GM21526 (cell line): ENCODE measurements at regions not wholly inside any gene's neighbourhood (a gene's known extent, or its start where the extent isn't known, plus 50 kb on each side); places are given as distances from the start of the nearest gene placed in this dataset.
A peak's percentile ranks its signal among the peaks of the same experiment; 100 is the strongest.

Experiments
- ATAC-seq: cut with Tn5 transposase; IDR thresholded peaks from one replicate; pipeline ENCODE4 v1.9.1; 2021; ENCODE audit warnings: moderate library complexity; ENCODE audit not compliant: unreplicated experiment, low FRiP score

DNA sequence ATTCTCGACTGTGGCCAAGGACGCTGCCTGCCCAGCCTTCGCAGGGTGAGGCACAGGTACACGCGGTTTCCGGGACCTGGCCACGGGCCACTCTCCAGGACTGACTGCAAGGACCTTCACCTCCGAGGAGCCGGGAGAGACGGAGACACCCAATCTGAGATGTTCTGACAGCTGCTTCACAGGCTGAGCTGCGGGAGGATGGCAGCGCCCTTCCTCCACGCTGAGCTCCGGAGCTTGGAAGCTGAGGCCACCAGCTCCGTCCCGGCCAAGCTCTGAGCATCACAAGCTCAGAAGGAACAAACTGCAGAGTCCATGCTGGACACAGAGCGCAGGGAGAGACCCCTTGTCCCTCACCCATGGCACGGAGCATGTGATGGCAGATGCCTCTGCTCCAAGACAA, 71.1 kb upstream of the CTDP1 start:
- ATAC-seq: no peak

DNA sequence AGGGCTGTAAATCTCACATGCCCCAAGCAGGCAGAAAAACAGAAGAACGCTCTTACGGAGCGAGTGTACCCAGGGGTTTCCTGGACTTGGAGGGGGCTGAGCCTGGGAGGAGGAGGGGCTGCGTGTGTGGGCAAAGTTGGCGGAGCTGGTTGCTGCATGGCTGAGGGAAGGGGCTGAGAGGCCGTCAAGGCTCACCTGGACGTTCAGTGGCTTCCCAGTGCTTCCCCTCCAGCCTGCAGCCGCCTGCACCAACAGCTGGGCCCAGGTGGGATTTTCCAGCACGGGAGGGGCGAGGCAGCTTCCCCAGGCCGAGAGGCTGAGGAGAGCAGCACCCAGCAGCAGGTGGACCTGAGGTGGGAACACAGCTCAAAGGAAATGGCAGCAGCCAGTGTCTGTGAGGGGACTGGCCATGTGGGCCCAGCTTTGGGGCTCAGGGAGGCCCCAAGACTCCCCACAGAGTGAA, 70.6 kb upstream of the CTDP1 start:
- no peak for ATAC-seq

DNA sequence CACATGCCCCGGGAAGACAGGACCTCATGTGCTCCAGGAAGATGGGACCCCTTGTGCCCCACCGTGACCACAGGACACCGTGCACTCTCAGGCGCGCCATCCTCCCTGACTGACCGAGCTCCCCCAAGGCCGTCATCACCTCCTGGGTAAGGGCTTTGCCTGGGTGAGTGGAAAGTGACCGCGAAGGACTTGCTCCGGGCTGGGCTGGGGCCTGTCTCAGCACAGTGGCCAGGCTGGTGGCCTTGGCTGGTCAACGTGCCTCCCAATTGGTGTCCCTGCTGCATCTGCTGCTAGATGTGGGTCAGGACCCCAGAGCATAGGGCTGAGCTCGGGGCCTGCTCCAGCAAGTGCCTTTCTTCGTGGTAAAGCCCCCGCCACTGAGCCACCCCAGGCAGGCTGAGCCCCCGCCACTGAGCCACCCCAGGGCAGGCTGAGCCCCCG, 69.7 kb upstream of the CTDP1 start:
- no peak for ATAC-seq

DNA sequence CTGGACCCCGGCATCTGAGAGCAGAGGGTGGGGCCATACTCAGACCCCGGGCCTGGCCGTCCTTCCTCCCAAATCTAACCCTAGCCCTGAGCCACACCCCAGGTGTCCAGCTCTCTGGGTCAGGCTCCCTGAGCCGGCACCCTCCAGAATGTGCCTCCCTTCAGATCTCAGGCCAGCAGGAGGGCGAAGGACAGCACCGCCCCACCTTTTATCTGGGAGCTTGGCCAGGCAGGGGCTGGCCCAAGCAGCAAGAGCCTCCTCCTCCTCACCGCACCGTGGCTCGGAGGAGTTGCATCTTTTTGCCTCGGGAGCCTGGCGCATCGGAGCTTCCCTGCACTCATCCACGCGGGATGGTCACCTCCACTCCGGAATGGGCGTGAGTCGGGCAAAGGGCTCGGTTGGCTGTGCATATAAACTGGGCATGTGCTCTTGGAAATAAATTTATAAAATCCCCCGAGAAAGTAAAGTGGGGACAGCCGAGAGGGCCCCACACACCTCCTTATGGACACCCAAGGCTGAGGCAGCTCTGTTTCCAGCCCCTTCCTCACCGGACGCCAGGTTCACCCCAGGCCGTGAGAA, 69.1 kb upstream of the CTDP1 start:
- no peak for ATAC-seq

DNA sequence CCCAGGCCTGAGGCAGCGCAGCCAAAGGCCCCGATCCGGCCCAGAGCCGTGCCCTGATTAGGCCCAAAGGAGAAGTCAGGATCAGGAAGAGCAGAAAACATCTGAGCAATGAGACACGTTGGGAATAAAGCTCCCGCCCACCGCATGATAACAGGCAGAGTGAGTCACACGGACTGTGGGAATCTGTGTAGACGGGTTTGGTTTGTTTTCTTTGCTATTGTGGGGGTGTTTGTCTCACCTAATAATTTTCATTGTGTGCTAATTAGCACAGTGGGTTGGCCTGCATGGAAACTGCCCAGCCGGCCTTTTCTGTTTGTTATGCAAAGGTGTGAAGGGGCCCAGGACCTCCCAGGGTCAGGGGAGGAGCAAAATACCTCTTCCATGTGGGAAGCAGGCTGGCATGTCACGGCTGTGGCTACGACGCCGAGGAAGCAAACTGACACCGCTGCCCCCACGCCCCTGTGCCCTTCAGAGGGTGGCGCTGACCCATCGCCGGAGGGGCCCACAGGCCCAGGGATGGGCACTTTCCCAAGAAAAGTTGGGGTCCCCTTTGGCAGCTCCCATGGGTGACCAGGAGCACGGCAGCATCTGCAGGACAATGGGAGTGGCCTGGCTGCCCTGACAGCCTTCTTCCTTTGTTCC, 68.4 kb upstream of the CTDP1 start:
- no peak for ATAC-seq

DNA sequence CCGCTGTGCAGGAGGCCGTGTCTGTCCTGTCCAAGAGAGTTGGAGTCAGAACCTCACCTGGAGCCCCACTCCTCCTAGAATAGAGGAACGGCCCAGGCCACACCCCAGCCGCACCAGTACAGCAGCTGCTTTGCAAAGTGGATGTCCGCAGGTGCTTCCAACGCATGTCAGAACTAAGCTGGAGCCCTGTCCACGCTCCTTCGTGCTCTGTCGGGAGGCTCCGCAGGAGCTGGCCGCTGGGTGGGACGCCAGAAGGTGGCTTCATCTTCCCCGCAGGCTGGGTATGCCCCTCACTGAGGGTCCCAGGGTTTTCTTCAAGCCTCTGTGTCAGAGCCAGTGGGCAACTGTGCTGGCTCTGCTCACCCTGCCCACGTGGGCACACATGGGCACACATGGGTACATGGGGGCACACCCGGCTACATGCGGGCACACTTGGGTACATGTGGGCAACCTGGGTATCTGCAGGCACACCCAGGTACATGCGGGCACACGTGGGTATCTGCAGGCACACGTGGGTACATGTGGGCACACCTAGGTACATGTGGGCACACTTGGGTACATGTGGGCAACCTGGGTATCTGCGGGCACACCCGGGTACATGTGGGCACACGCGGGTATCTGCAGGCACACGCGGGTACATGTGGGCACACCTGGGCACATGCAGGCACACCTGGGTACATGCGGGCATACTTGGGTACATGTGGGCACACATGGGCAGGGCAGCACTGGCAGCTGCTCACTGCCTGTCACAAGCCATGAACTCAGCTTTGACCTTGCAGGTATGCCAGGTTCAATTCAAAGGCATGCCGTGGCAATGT, 67.1 kb upstream of the CTDP1 start:
- ATAC-seq: no peak

DNA sequence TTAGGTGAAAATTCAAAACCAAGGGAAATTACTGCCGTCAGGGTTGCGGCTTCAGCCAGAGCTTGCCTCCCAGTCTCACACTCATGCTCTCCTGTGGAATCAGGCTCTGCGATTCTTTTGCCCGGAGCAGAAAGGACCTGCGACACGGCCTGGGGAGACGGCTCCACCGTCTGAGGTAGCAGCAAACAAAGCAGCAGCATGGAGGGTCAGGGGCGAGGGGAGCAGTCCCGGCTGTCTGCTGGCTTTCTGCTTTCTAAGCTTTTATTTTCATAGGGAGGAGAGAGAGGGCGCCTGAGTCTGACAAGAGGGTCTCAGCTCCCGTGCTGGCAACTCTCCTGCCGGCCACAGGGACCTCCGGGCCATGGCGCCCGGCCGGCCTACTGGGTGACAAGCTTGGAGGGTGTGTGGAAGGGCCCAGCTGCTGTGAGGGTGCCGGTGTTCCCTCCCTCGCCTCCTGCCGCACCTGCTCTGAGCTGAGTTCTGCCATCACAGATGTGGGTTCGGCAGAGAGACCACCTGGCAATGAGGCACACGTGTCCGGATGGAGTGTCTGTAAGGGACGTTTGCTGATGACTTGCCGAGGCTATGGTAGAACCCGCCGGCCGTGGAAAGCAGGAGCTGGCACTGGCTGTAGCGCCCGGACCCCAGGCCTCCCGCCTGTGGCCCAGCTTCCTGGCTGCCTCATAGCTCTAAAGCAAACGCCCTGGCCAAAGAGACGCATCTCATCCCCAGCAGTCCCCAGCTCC, 66.2 kb upstream of the CTDP1 start:
- ATAC-seq: no peak

DNA sequence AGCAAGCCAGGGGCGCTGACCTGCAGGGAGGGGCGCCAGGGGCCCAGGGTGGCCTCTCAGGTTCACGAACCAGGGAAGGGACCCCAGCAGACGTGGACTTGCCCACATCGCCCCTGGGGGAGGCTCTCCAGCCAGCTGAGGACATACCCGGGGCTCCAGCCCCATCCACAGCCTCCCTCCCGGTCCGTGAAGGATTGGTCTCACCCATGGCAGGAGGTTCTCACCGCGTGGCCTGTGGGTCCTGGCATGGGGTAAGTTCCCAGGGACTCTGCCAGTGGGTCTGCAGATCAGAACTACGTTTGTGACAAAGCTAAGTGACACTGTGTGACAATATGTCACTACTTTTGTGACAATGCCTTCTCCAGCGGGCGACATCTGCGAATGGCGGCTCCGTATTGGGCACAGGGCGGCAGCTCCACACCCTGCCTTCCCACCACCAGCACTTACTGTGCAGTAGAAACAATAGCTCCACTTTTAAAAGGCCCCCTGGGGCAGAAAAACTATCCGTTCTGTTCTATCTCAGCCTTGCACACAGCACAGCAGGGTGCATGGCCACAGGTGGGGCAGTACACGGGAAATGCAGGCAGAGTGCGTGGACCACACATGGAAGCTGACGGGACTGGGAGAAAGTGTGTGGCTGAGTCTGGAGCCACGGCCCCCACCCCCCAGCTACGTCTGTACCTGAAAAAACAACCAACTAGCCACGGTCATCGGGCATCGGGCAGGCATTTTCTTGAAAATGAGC, 65.2 kb upstream of the CTDP1 start:
- ATAC-seq: no peak

DNA sequence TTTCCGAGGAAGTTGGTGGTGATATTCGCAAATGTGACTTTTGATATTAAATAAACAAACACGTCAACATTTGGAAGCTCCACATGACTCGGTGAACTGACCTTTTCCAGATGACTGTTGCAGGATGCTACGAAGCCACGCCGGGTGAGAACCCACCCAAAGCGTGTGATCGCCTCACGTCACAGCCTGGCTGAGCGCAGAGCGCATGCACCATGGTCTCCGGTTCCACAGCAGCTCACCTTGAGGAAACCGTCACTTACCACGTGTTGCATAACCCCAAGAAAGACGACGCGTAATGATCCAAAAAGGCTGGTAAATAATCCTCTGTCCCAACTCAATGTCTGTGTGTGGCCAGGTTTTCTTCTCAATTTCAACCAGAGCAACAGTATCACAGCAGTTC, 64.5 kb upstream of the CTDP1 start:
- ATAC-seq: no peak

DNA sequence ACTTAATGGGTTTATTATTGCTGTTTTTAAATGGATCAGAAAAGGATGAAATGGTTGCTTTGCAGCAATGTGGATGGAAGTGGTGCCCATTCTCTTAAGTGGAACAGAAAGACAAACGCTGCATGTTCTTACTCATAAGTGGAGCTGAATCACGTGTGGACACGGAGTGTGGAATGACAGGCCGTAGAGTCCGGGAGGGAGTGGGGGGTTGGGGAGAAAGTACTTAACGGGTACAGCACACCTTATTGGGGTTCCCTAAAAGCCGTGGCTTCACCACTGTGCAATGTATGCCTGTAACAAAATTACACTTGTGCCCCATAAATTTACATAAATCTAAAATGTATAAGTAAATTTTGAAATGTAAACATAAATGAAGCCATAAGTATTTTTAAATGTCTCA, 64.0 kb upstream of the CTDP1 start:
- no peak for ATAC-seq

DNA sequence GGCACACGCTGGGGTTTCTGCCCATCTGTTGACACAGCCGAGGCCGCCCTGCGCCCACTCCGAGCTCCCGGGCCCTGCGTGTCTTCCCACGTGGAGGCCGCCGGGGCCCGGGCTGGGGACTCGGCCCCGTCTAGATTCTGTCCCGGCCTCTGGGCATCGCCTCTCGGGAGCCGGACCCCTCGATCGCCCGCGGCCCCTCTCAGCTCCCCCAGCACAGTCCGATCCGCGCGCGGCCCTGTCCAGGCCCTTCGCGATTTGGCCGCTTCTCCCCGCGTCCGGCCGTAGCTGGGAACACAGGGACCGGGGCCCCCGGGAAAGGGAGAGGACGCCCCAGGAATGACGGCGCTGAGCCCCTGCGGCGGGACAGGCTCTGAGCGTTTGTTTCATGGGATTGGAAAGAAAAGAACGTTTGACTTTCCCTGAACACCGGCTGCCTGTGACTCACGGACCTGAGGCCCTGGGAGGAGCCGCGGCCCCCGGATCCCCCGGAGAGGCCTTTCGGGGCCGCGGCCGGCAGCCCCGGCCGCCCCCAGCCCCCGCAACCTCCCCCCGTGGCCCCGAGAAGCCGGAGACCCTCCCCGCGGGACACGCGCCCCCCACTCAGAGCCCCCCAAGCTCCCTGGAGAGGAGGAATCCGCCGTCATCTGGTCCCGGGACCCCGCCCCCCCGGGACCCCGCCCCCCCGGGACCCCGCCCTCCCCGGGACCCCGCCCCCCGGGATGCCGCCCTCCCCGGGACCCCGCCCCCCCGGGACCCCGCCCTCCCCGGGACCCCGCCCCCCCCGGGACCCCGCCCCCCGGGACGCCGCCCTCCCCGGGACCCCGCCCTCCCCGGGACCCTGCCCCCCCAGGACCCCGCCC, 62.7 kb upstream of the CTDP1 start:
- ATAC-seq: no peak

DNA sequence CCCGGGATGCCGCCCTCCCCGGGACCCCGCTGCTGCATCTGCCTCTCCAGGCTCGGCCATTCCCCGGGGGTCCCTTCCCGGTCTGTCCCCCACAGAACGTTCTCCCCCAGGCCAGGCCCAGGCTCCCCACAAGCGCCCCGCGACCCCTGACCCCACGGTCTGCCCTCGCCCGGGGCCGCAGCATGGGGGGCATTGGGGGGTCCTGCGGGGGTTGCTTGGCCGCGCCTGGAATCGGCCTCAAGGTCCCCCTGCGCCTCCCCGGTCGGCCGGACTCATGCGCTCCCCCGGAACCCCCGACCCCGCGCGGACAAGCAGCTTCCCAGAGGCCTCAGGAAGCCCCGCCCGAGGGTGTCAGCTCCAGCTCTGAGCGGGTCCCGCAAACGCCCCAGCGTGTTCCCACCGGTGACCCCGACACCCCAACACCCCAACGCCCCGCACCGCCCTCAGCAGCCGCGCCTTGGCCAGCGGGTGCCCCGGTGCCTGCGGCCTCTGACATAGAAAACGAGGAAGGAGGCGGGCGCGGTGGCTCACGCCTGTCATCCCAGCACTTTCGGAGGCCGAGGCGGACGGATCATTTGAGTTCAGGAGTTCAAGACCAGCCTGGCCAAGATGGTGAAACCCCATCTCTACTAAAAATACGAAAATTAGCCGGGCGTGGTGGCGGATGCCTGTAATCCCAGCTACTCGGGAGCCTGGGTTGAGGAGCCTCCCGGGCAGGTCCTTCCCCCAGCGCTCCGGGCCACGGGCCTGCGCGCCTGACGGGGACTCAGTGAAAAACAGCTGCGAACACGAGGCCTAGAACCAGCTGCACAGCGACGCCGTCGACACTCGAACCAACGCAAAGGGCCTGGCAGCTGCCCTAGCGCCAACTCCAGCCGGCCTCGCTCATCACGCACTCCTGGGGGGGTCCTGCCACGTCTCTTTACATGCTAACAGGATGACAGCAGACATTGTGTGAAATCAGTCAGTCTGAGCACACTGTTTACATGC, 61.8 kb upstream of the CTDP1 start:
- no peak for ATAC-seq

DNA sequence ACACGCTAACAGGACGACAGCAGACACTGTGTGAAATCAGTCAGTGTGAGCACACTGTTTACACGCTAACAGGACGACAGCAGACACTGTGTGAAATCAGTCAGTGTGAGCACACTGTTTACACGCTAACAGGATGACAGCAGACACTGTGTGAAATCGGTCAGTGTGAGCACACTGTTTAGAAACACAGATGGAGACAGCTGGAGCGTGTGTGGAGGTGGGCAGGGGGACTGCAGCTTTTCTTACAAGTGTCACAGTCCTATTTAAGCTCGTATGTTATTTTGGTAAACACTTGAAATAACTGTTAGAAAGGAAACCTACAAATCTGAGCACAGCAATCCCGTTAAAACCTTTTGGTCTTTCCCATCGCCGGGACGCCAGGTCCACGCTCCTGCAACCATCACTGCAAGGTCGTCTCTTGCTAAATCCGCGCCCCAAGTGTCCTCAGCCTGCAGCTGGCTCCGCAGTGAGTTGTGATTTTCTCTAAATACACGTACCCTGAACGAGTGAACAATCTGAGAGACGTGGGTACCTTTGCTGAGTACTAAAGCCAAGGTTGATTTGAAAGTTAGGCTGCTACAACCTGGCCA, 58.9 kb upstream of the CTDP1 start:
- no peak for ATAC-seq

DNA sequence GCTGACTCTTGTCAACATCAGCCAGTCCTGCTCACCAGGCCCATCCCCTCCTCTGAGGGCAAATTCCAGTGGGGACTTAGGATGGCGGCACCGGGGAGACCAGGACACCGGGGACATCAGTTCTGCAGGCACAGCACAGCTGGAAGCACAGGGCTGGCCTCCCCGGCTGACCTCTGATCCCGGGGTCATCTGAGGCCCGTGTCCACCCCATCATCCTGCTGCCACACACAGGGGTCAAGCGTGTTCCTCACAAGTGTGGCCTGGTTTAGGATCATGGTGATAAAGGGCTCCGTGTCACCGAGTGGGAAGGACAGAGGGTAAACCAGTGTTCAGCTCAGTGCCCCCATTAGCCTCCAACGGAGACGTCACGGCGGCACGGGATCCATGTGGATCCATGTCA, 58.1 kb upstream of the CTDP1 start:
- ATAC-seq: no peak

DNA sequence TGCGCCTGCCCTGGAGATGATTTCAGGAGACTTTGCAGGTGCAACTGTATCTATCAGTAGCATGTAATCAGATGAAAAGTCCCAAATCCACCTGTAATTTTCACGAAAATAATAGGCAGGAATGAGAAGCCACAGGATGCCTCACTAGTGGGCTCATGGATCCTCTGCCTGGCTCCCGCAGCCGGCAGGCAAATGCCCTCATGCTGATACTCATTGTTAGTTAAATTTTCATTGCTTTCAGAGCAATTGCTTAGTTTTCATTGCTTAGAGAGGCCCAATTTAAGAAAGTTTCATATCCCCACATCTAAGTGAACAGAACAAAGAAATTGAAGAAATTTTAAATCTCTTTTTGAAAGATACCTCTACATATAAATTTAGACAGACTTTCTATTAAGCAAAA, 57.6 kb upstream of the CTDP1 start:
- no peak for ATAC-seq

DNA sequence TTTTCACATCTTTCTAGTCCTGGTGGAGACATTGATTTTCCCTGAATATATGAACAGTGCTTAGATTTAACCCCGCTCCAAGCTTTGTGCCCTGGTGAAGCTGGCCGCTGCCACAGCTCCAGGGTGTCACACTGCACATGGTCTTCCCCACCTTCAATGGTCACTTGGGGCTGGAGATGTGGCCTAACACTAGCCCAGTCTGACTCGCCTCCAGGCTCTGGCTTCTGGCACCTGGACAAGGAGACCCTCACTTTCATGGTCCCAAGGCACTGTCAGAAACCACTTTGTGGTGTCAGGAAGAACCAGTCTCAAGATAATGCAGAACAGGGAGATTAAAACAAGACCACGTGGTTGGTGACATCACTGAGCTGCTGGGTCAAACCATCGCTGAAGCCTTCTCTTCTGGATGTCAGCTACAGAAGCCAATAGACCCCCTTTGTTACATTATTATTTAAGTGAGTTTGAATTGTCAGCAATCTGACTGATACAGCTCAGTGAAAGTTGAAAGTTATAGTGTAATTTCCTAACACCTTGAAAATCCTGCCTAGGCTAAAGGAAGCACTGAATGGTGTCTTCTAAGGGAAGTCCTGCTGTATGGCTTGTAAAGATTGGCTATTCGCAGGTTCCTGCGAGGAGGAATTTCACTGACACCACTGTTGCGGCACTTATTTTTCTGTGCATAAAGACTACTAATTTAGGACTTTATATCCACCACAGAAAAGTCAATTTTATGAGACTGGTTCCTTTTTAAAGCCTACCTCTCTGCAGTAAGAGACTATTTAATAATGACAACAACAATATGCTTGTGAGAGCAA, 55.0 kb upstream of the CTDP1 start:
- ATAC-seq: peak; percentile 24
